ENCODE measurements at regions not wholly inside any gene's neighbourhood (a gene's known extent, or its start where the extent isn't known, plus 50 kb on each side); places are given as distances from the start of the nearest gene placed in this dataset.
"Not testable (repeated sequence)": the region's sequence is repeated elsewhere in the genome, so short reads cannot be mapped to it uniquely, and the experiment has no call there.

DNA sequence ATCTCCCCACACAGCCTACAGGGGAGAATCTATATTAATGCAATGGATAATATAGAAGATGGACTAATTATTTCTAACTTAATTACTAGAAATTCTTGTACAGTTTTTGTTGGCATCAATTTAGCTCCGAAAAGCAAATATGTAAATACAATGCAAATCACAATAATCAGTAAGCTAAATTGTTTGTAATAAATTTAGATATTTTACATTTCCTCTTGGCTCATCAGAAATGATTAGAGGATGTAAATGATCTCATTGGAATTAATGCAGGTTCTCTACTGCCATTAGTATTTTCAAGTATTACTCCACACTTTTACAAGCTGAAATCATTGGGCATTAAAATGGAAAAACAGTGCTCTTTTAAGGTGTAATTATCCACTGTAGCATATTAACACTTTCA, 741.8 kb upstream of the MIR17HG start:
- DNase-seq (ENCODE audit: low spot score in 2 of 2) (no peak), ATAC-seq (no peak)
- no peak overlapping the region for H3K27ac Mint-ChIP-seq
- H3K36me3 Mint-ChIP-seq, result no peaks in the 10 kb centered on the region
- no peak overlapping the region for H3K4me3 Mint-ChIP-seq
- H3K4me1 Mint-ChIP-seq, result no peaks in the 10 kb centered on the region
- peaks cover 13% of the 10 kb centered on the region for H3K9me3 Mint-ChIP-seq

DNA sequence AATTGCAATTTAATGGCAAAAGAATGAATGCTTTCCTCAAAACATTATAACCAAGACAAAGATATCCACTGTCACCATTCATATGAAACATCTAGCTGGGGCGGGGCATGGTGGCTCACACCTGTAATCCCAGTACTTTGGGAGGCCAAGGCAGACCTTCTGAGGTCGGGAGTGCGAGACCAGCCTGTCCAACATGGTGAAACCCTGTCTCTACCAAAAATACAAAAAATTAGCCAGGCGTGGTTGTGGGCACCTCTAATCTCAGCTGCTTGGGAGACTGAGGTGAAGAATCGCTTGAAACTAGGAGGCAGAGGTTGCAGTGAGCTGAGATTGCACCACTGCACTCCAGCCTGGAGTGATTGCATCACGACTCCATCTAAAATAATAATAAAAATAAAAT, 740.6 kb upstream of the MIR17HG start:
- not testable (repeated sequence) for H3K4me3 Mint-ChIP-seq; H3K4me1 Mint-ChIP-seq; H3K27ac Mint-ChIP-seq; ATAC-seq; DNase-seq (ENCODE audit: low spot score in 2 of 2); H3K36me3 Mint-ChIP-seq
- peaks cover 13% of the 10 kb centered on the region for H3K9me3 Mint-ChIP-seq

- no peak for ATAC-seq
Measured at GRCh38 chr13:90612391-90612790, 735.1 kb upstream of the MIR17HG start.

DNA sequence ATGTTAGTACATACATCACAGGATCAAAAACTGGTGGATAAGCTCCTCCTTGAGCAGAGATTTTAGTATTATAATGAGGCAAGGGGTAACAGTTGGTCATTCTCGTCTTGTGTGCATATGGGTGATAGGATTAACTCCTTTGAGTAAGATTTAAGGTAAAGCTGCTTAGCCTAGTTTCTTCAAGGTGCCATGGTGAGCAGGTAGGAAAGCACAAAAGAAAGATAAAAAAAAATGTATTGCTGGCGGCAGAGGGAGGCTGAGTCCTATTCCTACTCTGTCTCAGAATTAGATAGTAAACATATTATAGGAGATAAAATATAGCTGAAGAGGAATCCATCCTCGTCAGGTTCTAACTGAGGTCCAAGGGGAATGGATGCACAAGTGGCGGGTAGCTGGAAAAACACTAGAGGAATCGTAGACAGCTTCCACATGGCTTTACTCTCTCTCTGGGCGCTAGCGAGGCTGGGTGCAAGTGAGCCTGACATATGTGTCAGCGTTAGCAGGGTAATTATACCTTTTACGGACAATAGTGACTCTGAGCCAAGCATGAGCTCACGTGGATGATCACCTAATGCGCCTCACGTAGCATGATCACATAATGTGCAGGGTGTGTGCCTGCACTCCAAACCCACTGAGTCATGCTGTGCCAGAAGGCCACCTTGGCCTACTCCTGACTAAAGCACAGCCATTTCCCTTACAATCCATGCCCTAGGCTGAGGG, 734.3 kb upstream of the MIR17HG start:
- no peak overlapping the region for H3K27ac Mint-ChIP-seq
- no peaks in the 10 kb centered on the region for H3K36me3 Mint-ChIP-seq
- H3K9me3 Mint-ChIP-seq, result peaks cover 12% of the 10 kb centered on the region
- DNase-seq (ENCODE audit: low spot score in 2 of 2) (no peak), ATAC-seq (no peak)
- no peak overlapping the region for H3K4me3 Mint-ChIP-seq
- H3K4me1 Mint-ChIP-seq, result no peaks in the 10 kb centered on the region

More at GRCh38 chr13:90612391-90612790, 735.1 kb upstream of the MIR17HG start:
- Mint-ChIP-seq H3K4me3 (no peak overlapping the region), H3K9me3 (peaks cover 14% of the 10 kb centered on the region), H3K4me1 (no peaks in the 10 kb centered on the region), H3K36me3 (no peaks in the 10 kb centered on the region), H3K27ac (no peak overlapping the region)
- DNase-seq (ENCODE audit: low spot score in 2 of 2), result no peak

DNA sequence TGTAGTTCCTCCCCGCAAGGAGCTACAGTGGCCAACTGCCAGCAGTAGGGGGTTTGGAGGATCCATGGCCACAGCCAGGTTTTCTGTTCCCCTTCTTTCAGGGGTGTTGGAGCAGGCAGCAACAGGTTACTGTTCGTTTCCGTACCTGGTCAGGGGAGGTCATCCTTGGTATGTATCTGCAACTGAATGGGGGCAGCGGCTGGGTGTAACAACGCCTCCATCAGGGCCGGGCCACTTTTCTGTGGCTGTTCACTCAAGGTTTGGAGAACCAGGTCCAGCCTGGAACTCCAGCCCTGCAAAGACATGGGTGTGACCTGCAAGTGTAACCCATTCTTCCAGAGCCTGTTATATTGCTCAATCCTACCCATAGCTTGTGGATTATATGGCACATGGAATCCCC, 732.3 kb upstream of the MIR17HG start:
- Mint-ChIP-seq H3K27ac (no peak overlapping the region), H3K4me3 (no peak overlapping the region), H3K9me3 (peaks cover 15% of the 10 kb centered on the region), H3K4me1 (no peaks in the 10 kb centered on the region), H3K36me3 (no peaks in the 10 kb centered on the region)
- ATAC-seq (peak; percentile 6), DNase-seq (ENCODE audit: low spot score in 2 of 2) (no peak)

GRCh38 chr13:90615767-90616166, 731.7 kb upstream of the MIR17HG start:
- Mint-ChIP-seq H3K4me3 (no peak overlapping the region), H3K9me3 (peaks cover 15% of the 10 kb centered on the region), H3K4me1 (no peaks in the 10 kb centered on the region), H3K27ac (no peak overlapping the region), H3K36me3 (no peaks in the 10 kb centered on the region)
- DNase-seq (ENCODE audit: low spot score in 2 of 2) (no peak), ATAC-seq (peak; percentile 22)

- Mint-ChIP-seq H3K27ac (no peak overlapping the region), H3K9me3 (peaks cover 15% of the 10 kb centered on the region), H3K4me3 (no peak overlapping the region), H3K36me3 (no peaks in the 10 kb centered on the region), H3K4me1 (no peaks in the 10 kb centered on the region)
- ATAC-seq (no peak), DNase-seq (ENCODE audit: low spot score in 2 of 2) (no peak)
Measured at GRCh38 chr13:90618133-90618532, 729.4 kb upstream of the MIR17HG start.

DNA sequence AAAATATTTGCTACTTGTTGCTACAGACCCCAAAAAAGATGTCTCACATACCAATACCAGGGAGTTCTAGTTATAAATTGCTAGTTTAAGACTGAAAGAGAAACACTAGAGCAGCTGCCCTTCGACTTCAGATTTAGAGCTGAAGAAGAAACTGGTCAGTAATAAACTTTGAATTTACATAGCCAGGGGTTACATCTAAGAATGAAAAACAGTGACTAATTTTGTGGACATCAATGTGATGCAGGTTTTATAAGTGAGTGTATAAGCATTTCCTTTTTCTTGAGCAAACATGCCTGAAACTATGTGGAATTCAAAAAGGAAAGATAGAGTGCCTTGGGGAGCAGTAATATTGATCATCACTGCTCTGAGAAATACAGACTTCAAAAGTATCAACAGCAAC, 724.9 kb upstream of the MIR17HG start:
- Mint-ChIP-seq H3K4me1 (no peaks in the 10 kb centered on the region), H3K4me3 (no peak overlapping the region), H3K36me3 (no peaks in the 10 kb centered on the region), H3K9me3 (peaks cover 9% of the 10 kb centered on the region), H3K27ac (no peak overlapping the region)
- DNase-seq (ENCODE audit: low spot score in 2 of 2) (no peak), ATAC-seq (no peak)

- DNase-seq (ENCODE audit: low spot score in 2 of 2) (no peak), ATAC-seq (no peak)
Measured at GRCh38 chr13:90623318-90624011, 724.0 kb upstream of the MIR17HG start.

DNA sequence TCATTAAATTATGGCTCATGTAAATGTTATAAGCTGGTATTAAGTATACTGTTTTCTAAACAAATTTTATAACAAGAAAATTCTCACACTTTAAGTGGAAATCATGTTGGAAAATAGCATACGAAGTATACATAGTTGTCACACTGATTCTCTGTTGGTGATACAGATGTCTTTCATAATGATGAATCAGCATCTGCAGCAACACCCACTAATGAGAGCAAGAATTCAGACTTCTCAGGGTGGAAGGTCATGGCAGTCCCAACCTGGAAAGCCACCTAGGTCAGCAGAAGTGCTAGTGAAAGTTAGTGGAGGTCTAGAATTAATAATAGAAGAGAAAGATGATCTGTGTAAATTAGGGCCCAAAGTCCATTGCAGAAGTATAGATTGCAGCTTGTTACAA, 719.7 kb upstream of the MIR17HG start:
- Mint-ChIP-seq H3K9me3 (peaks cover 8% of the 10 kb centered on the region), H3K4me1 (no peaks in the 10 kb centered on the region), H3K36me3 (no peaks in the 10 kb centered on the region), H3K27ac (no peak overlapping the region), H3K4me3 (no peak overlapping the region)
- DNase-seq (ENCODE audit: low spot score in 2 of 2) (no peak), ATAC-seq (no peak)

More at GRCh38 chr13:90623318-90624011, 724.0 kb upstream of the MIR17HG start:
- no peak overlapping the region for H3K27ac Mint-ChIP-seq
- H3K4me3 Mint-ChIP-seq, result no peak overlapping the region
- H3K4me1 Mint-ChIP-seq, result no peaks in the 10 kb centered on the region
- H3K9me3 Mint-ChIP-seq, result peaks cover 4% of the 10 kb centered on the region
- no peaks in the 10 kb centered on the region for H3K36me3 Mint-ChIP-seq

DNA sequence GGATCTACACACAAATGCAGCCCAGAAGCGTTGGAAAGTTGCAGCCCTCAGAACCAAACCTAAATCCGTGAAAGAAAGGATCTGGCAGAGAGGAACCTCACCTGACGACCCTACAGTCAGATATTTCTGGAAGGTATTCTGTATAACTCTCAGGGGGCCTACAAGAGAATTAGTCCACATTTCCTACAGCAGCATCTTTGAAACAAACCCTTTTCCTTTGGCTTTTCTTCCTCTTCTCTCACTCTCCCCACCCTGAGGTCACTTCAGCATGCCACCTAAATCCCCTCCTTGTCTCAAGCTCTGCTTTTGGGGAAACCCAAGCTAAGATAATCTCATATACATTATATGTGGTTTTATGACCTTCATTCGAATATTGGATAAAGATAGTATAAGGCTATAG, 719.0 kb upstream of the MIR17HG start:
- H3K27ac Mint-ChIP-seq, result no peak overlapping the region
- H3K4me1 Mint-ChIP-seq, result no peaks in the 10 kb centered on the region
- DNase-seq (ENCODE audit: low spot score in 2 of 2) (no peak), ATAC-seq (no peak)
- H3K4me3 Mint-ChIP-seq, result no peak overlapping the region
- H3K36me3 Mint-ChIP-seq, result no peaks in the 10 kb centered on the region
- H3K9me3 Mint-ChIP-seq, result peaks cover 8% of the 10 kb centered on the region

- Mint-ChIP-seq H3K36me3 (no peaks in the 10 kb centered on the region), H3K9me3 (peaks cover 5% of the 10 kb centered on the region), H3K4me3 (no peak overlapping the region), H3K27ac (no peak overlapping the region), H3K4me1 (no peaks in the 10 kb centered on the region)
- no peak for DNase-seq (ENCODE audit: low spot score in 2 of 2)
- no peak for ATAC-seq
Measured at GRCh38 chr13:90630716-90631115, 716.8 kb upstream of the MIR17HG start.

DNA sequence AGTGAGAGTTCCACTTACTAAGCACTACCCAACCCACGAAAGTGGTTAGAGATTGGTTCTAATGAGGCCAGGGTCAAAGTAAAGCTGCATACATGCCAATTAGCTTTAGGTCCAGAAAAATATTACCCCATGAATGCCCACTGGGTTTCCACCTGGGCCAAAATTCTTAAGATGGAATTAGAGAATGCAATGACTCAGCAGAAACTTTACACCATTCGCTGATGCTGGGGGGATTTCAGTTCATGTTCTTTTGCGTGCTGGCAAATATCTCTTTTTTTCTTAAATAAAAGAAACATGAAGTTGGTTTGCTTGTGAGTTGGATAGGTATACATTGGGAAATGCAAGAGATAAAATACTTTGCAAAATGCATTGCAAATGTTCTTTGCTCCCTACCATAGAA, 715.3 kb upstream of the MIR17HG start:
- Mint-ChIP-seq H3K4me1 (no peaks in the 10 kb centered on the region), H3K27ac (no peak overlapping the region), H3K36me3 (no peaks in the 10 kb centered on the region), H3K9me3 (peaks cover 5% of the 10 kb centered on the region), H3K4me3 (no peak overlapping the region)
- DNase-seq (ENCODE audit: low spot score in 2 of 2), result no peak
- ATAC-seq, result no peak

DNA sequence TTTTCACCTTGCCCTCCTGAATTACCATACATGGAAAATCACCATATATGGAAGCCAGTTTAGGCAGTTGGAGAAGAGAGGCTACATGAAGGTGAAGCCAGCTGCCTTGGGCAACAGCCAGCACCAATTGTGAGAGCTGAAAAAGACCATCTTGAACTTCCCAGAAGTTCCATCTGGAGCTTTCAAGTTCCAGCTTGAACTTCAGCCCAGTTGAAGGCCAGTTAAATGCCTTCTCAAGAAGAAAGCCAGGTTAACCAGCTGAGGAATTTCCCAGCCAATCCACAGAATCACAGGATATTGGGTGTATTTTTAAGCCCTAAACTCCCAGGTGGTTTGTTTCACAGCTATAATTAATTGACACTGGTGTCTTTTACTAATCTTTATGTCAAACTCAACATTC, 713.6 kb upstream of the MIR17HG start:
- Mint-ChIP-seq H3K9me3 (peaks cover 8% of the 10 kb centered on the region), H3K36me3 (no peaks in the 10 kb centered on the region), H3K4me3 (no peak overlapping the region), H3K4me1 (no peaks in the 10 kb centered on the region), H3K27ac (no peak overlapping the region)
- DNase-seq (ENCODE audit: low spot score in 2 of 2) (no peak), ATAC-seq (no peak)

GRCh38 chr13:90640976-90641375, 706.5 kb upstream of the MIR17HG start:
- Mint-ChIP-seq H3K4me3 (no peak overlapping the region), H3K4me1 (no peaks in the 10 kb centered on the region), H3K9me3 (peaks cover 18% of the 10 kb centered on the region), H3K27ac (no peak overlapping the region), H3K36me3 (no peaks in the 10 kb centered on the region)
- ATAC-seq, result no peak
- no peak for DNase-seq (ENCODE audit: low spot score in 2 of 2)

GRCh38 chr13:90641884-90642283, 705.6 kb upstream of the MIR17HG start:
- Mint-ChIP-seq H3K27ac (no peak overlapping the region), H3K4me3 (no peak overlapping the region), H3K9me3 (peaks cover 22% of the 10 kb centered on the region)

More at GRCh38 chr13:90641884-90642283, 705.6 kb upstream of the MIR17HG start:
- ATAC-seq, result no peak
- DNase-seq (ENCODE audit: low spot score in 2 of 2), result no peak
- H3K36me3 Mint-ChIP-seq, result no peaks in the 10 kb centered on the region
- H3K4me1 Mint-ChIP-seq, result no peaks in the 10 kb centered on the region
